ENCODE measurements at regions not wholly inside any gene's neighbourhood (a gene's known extent, or its start where the extent isn't known, plus 50 kb on each side); places are given as distances from the start of the nearest gene placed in this dataset.
"Not testable (repeated sequence)": the region's sequence is repeated elsewhere in the genome, so short reads cannot be mapped to it uniquely, and the experiment has no call there.

GRCh38 chr11:82194521-82194920, 539.1 kb downstream of the FAM181B start:
- DNase-seq: no peak

GRCh38 chr11:82191695-82192094, 542.0 kb downstream of the FAM181B start:
- no peak for DNase-seq

- DNase-seq: no peak
Observed at GRCh38 chr11:82185925-82186324, 547.7 kb downstream of the FAM181B start.

- DNase-seq: no peak
Observed at GRCh38 chr11:82184966-82185365, 548.7 kb downstream of the FAM181B start.

GRCh38 chr11:82183346-82183745, 550.3 kb downstream of the FAM181B start:
- DNase-seq: no peak

GRCh38 chr11:82182697-82183096, 551.0 kb downstream of the FAM181B start:
- DNase-seq: not testable (repeated sequence)

- DNase-seq: not testable (repeated sequence)
Observed at GRCh38 chr11:82181796-82182195, 551.9 kb downstream of the FAM181B start.

GRCh38 chr11:82176945-82177344, 556.7 kb downstream of the FAM181B start:
- no peak for DNase-seq

GRCh38 chr11:82176365-82176764, 557.3 kb downstream of the FAM181B start:
- no peak for DNase-seq

GRCh38 chr11:82174610-82175009, 559.1 kb downstream of the FAM181B start:
- no peak for DNase-seq

- DNase-seq: no peak
Observed at GRCh38 chr11:82146789-82147188, 586.9 kb downstream of the FAM181B start.

GRCh38 chr11:82118946-82119345, 614.7 kb downstream of the FAM181B start:
- no peak for DNase-seq

GRCh38 chr11:82117362-82117761, 616.3 kb downstream of the FAM181B start:
- DNase-seq: no peak

GRCh38 chr11:82105331-82105998, 628.2 kb downstream of the FAM181B start:
- DNase-seq: no peak

- DNase-seq: no peak
Observed at GRCh38 chr11:82092904-82093303, 640.8 kb downstream of the FAM181B start.

GRCh38 chr11:82089426-82089825, 644.2 kb downstream of the FAM181B start:
- no peak for DNase-seq

- no peak for DNase-seq
Observed at GRCh38 chr11:82085493-82085892, 648.2 kb downstream of the FAM181B start.

- no peak for DNase-seq
Observed at GRCh38 chr11:82082976-82083375, 650.7 kb downstream of the FAM181B start.

- no peak for DNase-seq
Observed at GRCh38 chr11:82080160-82080559, 653.5 kb downstream of the FAM181B start.

GRCh38 chr11:82076126-82076525, 657.5 kb downstream of the FAM181B start:
- no peak for DNase-seq

GRCh38 chr11:82059505-82059904, 674.2 kb downstream of the FAM181B start:
- DNase-seq: no peak

- no peak for DNase-seq
Observed at GRCh38 chr11:82056450-82056849, 677.2 kb downstream of the FAM181B start.

GRCh38 chr11:82049199-82049598, 684.5 kb downstream of the FAM181B start:
- no peak for DNase-seq

- DNase-seq: no peak
Observed at GRCh38 chr11:82047200-82047599, 686.5 kb downstream of the FAM181B start.

- DNase-seq: no peak
Observed at GRCh38 chr11:82046778-82047177, 686.9 kb downstream of the FAM181B start.
